Neutrophil (primary cell): ENCODE measurements at regions not wholly inside any gene's neighbourhood (a gene's known extent, or its start where the extent isn't known, plus 50 kb on each side); places are given as distances from the start of the nearest gene placed in this dataset.

Experiments used
- H3K27ac ChIP-seq: fragments of 200-600 bp; sonication (generic); 2 replicates; pipeline ENCODE4 v1.5.1; 2016; ENCODE audit warnings: mild to moderate bottlenecking, moderate library complexity
- H3K27me3 ChIP-seq: fragments of 200-600 bp; sonication (generic); 2 replicates; pipeline ENCODE4 v1.6.0; 2016; ENCODE audit warnings: mild to moderate bottlenecking
- H3K36me3 ChIP-seq: fragments of 200-600 bp; sonication (generic); 2 replicates; pipeline ENCODE4 v1.5.1; 2017
- H3K4me1 ChIP-seq, 2 experiments: fragments of 200-600 bp in 1 of 2; sonication (generic) in 1 of 2; 1 replicate in 1 of 2; 2 replicates in 1 of 2; pipeline versions ENCODE4 v1.5.1 to v1.6.1; 2013 to 2016; ENCODE audit warnings: low read depth in 1 of 2, low read length in 1 of 2, mild to moderate bottlenecking in 1 of 2, moderate library complexity in 1 of 2; ENCODE audit not compliant: control insufficient read depth in 1 of 2, insufficient read depth in 1 of 2
- H3K4me3 ChIP-seq, 2 experiments: fragments of 200-600 bp in 1 of 2; sonication (generic) in 1 of 2; 1 replicate in 1 of 2; 2 replicates in 1 of 2; pipeline ENCODE4 v1.5.1; 2013 to 2016; ENCODE audit warnings: low read depth in 1 of 2, low read length in 1 of 2, mild to moderate bottlenecking in 1 of 2, moderate library complexity in 1 of 2
- H3K9me3 ChIP-seq: fragments of 200-600 bp; sonication (generic); 2 replicates; pipeline ENCODE4 v1.5.1; 2016
- TF ChIP-seq, protein P1 (sequence below): fragments of 200-600 bp; sonication (generic); IDR thresholded peaks from 2 replicates; pipeline ENCODE4 v1.5.1; 2016; ENCODE audit warnings: antibody characterized with exemption

GRCh38 chr9:109967651-109968642 is 187.9 kb downstream of the PALM2AKAP2 start:
- H3K27me3 ChIP-seq: no peaks in the 10 kb centered on the region
- no peaks in the 10 kb centered on the region for H3K4me1 ChIP-seq
- TF ChIP-seq, protein P1, sequence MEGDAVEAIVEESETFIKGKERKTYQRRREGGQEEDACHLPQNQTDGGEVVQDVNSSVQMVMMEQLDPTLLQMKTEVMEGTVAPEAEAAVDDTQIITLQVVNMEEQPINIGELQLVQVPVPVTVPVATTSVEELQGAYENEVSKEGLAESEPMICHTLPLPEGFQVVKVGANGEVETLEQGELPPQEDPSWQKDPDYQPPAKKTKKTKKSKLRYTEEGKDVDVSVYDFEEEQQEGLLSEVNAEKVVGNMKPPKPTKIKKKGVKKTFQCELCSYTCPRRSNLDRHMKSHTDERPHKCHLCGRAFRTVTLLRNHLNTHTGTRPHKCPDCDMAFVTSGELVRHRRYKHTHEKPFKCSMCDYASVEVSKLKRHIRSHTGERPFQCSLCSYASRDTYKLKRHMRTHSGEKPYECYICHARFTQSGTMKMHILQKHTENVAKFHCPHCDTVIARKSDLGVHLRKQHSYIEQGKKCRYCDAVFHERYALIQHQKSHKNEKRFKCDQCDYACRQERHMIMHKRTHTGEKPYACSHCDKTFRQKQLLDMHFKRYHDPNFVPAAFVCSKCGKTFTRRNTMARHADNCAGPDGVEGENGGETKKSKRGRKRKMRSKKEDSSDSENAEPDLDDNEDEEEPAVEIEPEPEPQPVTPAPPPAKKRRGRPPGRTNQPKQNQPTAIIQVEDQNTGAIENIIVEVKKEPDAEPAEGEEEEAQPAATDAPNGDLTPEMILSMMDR: no peak
- H3K27ac ChIP-seq: no peak overlapping the region
- H3K9me3 ChIP-seq: no peaks in the 10 kb centered on the region
- no peaks in the 10 kb centered on the region for H3K36me3 ChIP-seq
- no peak overlapping the region for H3K4me3 ChIP-seq

DNA sequence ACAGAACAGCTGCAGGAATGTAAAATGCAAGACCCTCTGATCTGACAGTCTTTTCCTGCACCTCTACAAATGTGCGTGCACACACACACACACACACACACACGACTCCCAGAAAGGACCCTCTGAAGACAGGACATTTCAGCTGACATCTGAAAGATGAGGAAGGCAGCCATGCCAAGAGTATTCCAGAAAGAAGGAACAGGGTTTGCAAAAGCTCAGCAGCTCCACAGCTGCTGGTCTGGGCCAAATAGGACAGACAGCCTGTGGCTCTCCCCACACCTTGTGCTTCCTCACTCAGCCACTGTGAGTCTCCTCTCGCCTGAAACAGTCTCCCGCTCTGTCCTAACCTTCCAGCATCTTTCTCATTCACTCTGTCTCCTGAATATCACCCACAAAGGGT is 189.0 kb downstream of the PALM2AKAP2 start:
- TF ChIP-seq, protein P1: no peak
- Histone ChIP-seq H3K27me3 (no peaks in the 10 kb centered on the region), H3K4me1 (no peaks in the 10 kb centered on the region), H3K27ac (no peak overlapping the region), H3K36me3 (no peaks in the 10 kb centered on the region), H3K9me3 (no peaks in the 10 kb centered on the region), H3K4me3 (no peak overlapping the region)

DNA sequence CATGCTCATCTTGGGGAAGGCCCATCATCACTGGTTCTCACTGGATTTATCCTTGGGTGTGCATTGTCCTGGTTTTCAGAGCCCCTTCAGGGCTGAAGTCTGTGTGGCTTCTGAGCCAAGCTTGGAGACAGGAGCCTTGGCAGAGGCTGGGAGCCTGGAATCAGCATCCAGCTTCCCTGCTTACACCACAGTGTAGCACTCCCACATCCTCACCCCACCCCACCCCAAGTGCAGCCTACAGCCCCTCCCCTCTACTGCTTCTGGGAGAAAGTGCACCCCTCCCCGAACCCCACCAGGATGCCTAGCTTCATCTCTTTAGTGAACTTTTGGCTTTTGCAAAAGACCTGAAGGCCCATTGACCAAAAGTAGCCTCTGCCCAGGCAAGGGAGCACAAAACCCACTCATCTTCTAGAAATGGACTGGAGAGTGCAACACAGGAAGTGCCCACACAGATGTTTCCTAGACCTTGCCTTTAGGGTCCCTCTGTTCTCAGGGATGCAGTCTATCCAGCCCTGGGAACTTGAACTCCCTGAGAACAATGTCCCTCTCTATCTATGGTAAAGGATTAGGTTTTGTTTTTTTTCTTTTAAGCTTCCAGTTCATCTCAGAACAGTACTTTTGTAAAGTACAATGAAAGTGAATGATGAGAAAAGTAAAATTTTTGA is 189.7 kb downstream of the PALM2AKAP2 start:
- no peaks in the 10 kb centered on the region for H3K4me1 ChIP-seq
- TF ChIP-seq, protein P1: no peak
- no peaks in the 10 kb centered on the region for H3K27me3 ChIP-seq
- H3K36me3 ChIP-seq: no peaks in the 10 kb centered on the region
- H3K27ac ChIP-seq: no peak overlapping the region
- no peak overlapping the region for H3K4me3 ChIP-seq
- H3K9me3 ChIP-seq: no peaks in the 10 kb centered on the region

- H3K4me1 ChIP-seq: no peaks in the 10 kb centered on the region
- TF ChIP-seq, protein P1: no peak
- no peak overlapping the region for H3K4me3 ChIP-seq
- no peaks in the 10 kb centered on the region for H3K9me3 ChIP-seq
- H3K27me3 ChIP-seq: no peaks in the 10 kb centered on the region
- H3K36me3 ChIP-seq: no peaks in the 10 kb centered on the region
- H3K27ac ChIP-seq: no peak overlapping the region
Measured at GRCh38 chr9:109971226-109971625, 191.2 kb downstream of the PALM2AKAP2 start.

GRCh38 chr9:109972026-109972882 is 192.3 kb downstream of the PALM2AKAP2 start:
- TF ChIP-seq, protein P1: no peak

More at GRCh38 chr9:109972026-109972882, 192.3 kb downstream of the PALM2AKAP2 start:
- no peaks in the 10 kb centered on the region for H3K4me1 ChIP-seq
- no peak overlapping the region for H3K27ac ChIP-seq
- no peak overlapping the region for H3K4me3 ChIP-seq
- no peaks in the 10 kb centered on the region for H3K36me3 ChIP-seq
- no peaks in the 10 kb centered on the region for H3K9me3 ChIP-seq
- no peaks in the 10 kb centered on the region for H3K27me3 ChIP-seq
